ENCODE measurements at regions not wholly inside any gene's neighbourhood (a gene's known extent, or its start where the extent isn't known, plus 50 kb on each side); places are given as distances from the start of the nearest gene placed in this dataset.

- DNase-seq (ENCODE audit: low spot score), result no peak
Observed at GRCh38 chr13:90168953-90169352, 1178.5 kb upstream of the MIR17HG start.

- no peak for DNase-seq (ENCODE audit: low spot score)
Observed at GRCh38 chr13:90170208-90170607, 1177.3 kb upstream of the MIR17HG start.

- no peak for DNase-seq (ENCODE audit: low spot score)
Observed at GRCh38 chr13:90171649-90172048, 1175.8 kb upstream of the MIR17HG start.

GRCh38 chr13:90177512-90177911, 1170.0 kb upstream of the MIR17HG start:
- no peak for DNase-seq (ENCODE audit: low spot score)

GRCh38 chr13:90184355-90184754, 1163.1 kb upstream of the MIR17HG start:
- DNase-seq (ENCODE audit: low spot score), result no peak

- no peak for DNase-seq (ENCODE audit: low spot score)
Observed at GRCh38 chr13:90185734-90186133, 1161.8 kb upstream of the MIR17HG start.

GRCh38 chr13:90187478-90188350, 1159.8 kb upstream of the MIR17HG start:
- no peak for DNase-seq (ENCODE audit: low spot score)

- no peak for DNase-seq (ENCODE audit: low spot score)
Observed at GRCh38 chr13:90188351-90188636, 1159.2 kb upstream of the MIR17HG start.

GRCh38 chr13:90197722-90198121, 1149.8 kb upstream of the MIR17HG start:
- no peak for DNase-seq (ENCODE audit: low spot score)

GRCh38 chr13:90201202-90201601, 1146.3 kb upstream of the MIR17HG start:
- DNase-seq (ENCODE audit: low spot score), result no peak

GRCh38 chr13:90201676-90202460, 1145.6 kb upstream of the MIR17HG start:
- no peak for DNase-seq (ENCODE audit: low spot score)

- no peak for DNase-seq (ENCODE audit: low spot score)
Observed at GRCh38 chr13:90205081-90205480, 1142.4 kb upstream of the MIR17HG start.

GRCh38 chr13:90205911-90206310, 1141.6 kb upstream of the MIR17HG start:
- DNase-seq (ENCODE audit: low spot score), result no peak

GRCh38 chr13:90217275-90217674, 1130.2 kb upstream of the MIR17HG start:
- no peak for DNase-seq (ENCODE audit: low spot score)

GRCh38 chr13:90222758-90223157, 1124.7 kb upstream of the MIR17HG start:
- no peak for DNase-seq (ENCODE audit: low spot score)

- no peak for DNase-seq (ENCODE audit: low spot score)
Observed at GRCh38 chr13:90230311-90230710, 1117.2 kb upstream of the MIR17HG start.

- no peak for DNase-seq (ENCODE audit: low spot score)
Observed at GRCh38 chr13:90232291-90232690, 1115.2 kb upstream of the MIR17HG start.

GRCh38 chr13:90233933-90234672, 1113.4 kb upstream of the MIR17HG start:
- no peak for DNase-seq (ENCODE audit: low spot score)

GRCh38 chr13:90237852-90238251, 1109.6 kb upstream of the MIR17HG start:
- DNase-seq (ENCODE audit: low spot score), result no peak

- no peak for DNase-seq (ENCODE audit: low spot score)
Observed at GRCh38 chr13:90238413-90238812, 1109.1 kb upstream of the MIR17HG start.

- no peak for DNase-seq (ENCODE audit: low spot score)
Observed at GRCh38 chr13:90239130-90239529, 1108.4 kb upstream of the MIR17HG start.

- DNase-seq (ENCODE audit: low spot score), result no peak
Observed at GRCh38 chr13:90246005-90246404, 1101.5 kb upstream of the MIR17HG start.
